Fibroblast of lung (primary cell): ENCODE measurements at regions not wholly inside any gene's neighbourhood (a gene's known extent, or its start where the extent isn't known, plus 50 kb on each side); places are given as distances from the start of the nearest gene placed in this dataset.
"Not testable (repeated sequence)": the region's sequence is repeated elsewhere in the genome, so short reads cannot be mapped to it uniquely, and the experiment has no call there.

Source experiments
- DNase-seq, 2 donors: peaks; one replicate each; pipeline versions ENCODE4 v3.0.0 to v3.0.0-alpha.2; 2010; ENCODE audit warnings: low read depth in 2 of 2
- H2AFZ ChIP-seq: 2 replicates; pipeline ENCODE4 v1.5.1; 2012; ENCODE audit warnings: low read length, control low read depth, inconsistent platforms
- H3K27ac ChIP-seq: 2 replicates; pipeline ENCODE4 v1.5.1; 2011; ENCODE audit warnings: low read length, control low read depth; ENCODE audit not compliant: insufficient read depth
- H3K27me3 ChIP-seq: 2 replicates; pipeline ENCODE4 v1.5.1; 2011; ENCODE audit warnings: mild to moderate bottlenecking, low read length; ENCODE audit not compliant: control insufficient read depth, insufficient read depth
- H3K36me3 ChIP-seq: 2 replicates; pipeline ENCODE4 v1.5.1; 2011; ENCODE audit warnings: low read length; ENCODE audit not compliant: control insufficient read depth, insufficient read depth
- H3K4me1 ChIP-seq: 2 replicates; pipeline ENCODE4 v1.5.1; 2011; ENCODE audit warnings: low read length; ENCODE audit not compliant: control insufficient read depth, insufficient read depth; ENCODE audit errors: extremely low read depth
- H3K4me2 ChIP-seq: 2 replicates; pipeline ENCODE4 v1.5.1; 2011; ENCODE audit warnings: low read length, control low read depth; ENCODE audit not compliant: insufficient read depth; ENCODE audit errors: extremely low read depth
- H3K4me3 ChIP-seq, 4 experiments: fragments of 200-600 bp in 1 of 4; sonication (generic) in 1 of 4; replicated peaks in 1 of 4; 2 replicates each; pipeline ENCODE4 v1.5.1; 2011 to 2016; ENCODE audit warnings: low read length in 4 of 4, low read depth in 3 of 4, mild to moderate bottlenecking in 3 of 4, control low read depth in 2 of 4, inconsistent platforms in 1 of 4, mixed read lengths in 1 of 4; ENCODE audit not compliant: insufficient read depth in 1 of 4; ENCODE audit errors: control extremely low read depth in 1 of 4
- H3K79me2 ChIP-seq: 2 replicates; pipeline ENCODE4 v1.5.1; 2012; ENCODE audit warnings: mild to moderate bottlenecking, low read length, inconsistent platforms; ENCODE audit not compliant: control insufficient read depth, insufficient read depth
- H3K9ac ChIP-seq: 2 replicates; pipeline ENCODE4 v1.5.1; 2011; ENCODE audit warnings: mild to moderate bottlenecking, low read length, control low read depth; ENCODE audit not compliant: insufficient read depth
- H3K9me3 ChIP-seq: 2 replicates; pipeline ENCODE4 v1.5.1; 2012; ENCODE audit warnings: low read depth, low read length; ENCODE audit not compliant: control insufficient read depth, insufficient read depth
- H4K20me1 ChIP-seq: 2 replicates; pipeline ENCODE4 v1.5.1; 2011; ENCODE audit warnings: low read length; ENCODE audit not compliant: control insufficient read depth, insufficient read depth; ENCODE audit errors: extremely low read depth
- EZH2 ChIP-seq: IDR thresholded peaks from 2 replicates; pipeline ENCODE4 v1.5.1; 2012; ENCODE audit warnings: low read length, control low read depth, mild to moderate bottlenecking; ENCODE audit errors: missing control alignments
- TF ChIP-seq, protein P1 (sequence below), 2 donors: IDR thresholded peaks in 1 of 2; conservative IDR thresholded peaks in 1 of 2; 1 replicate in 1 of 2; 2 replicates in 1 of 2; pipeline ENCODE4 v1.5.1; 2011 to 2012; ENCODE audit warnings: low read length in 2 of 2, control low read depth in 1 of 2, inconsistent platforms in 1 of 2, low read depth in 1 of 2, mild to moderate bottlenecking in 1 of 2

DNA sequence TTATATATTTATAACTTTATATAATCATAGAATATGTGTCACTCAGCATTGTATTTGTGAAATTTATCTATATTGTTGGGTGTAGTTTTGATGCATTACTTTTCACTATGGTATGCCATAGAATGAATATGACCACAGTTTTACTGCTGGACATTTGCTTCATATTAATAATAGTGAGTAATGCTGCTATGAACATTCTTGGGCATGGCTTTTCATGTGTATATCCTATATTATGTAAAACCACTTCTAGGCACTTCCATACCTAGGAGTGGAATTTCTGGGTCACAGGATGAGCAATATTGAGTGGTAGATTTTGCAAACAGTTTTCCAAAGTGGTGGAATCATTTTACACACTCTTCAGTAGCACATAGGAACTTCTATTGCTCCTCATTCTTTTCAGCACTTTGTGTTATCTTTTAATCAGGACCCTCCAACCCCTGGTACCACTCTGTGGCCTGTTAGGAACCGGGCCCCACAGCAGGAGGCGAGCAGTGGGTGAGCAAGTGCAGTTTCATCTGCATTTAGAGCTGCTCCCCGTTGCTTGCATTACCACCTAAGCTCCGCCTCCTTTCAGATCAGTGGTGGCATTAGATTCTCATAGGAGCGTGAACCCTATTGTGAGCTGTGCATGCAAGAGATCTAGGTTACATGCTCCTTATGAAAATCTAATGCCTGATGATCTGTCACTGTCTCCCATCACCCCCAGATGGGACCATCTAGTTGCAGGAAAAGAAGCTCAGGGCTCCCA, 56.0 kb upstream of the CNIH3 start:
- Histone ChIP-seq H3K79me2 (no peaks in the 10 kb centered on the region), H3K4me2 (no peak overlapping the region), H3K4me3 (no peak overlapping the region), H3K4me1 (peaks cover 4% of the 10 kb centered on the region), H3K9me3 (no peaks in the 10 kb centered on the region), H4K20me1 (no peaks in the 10 kb centered on the region), H3K36me3 (no peaks in the 10 kb centered on the region), H3K9ac (no peak overlapping the region), H3K27ac (no peak overlapping the region), H2AFZ (no peak overlapping the region), H3K27me3 (no peaks in the 10 kb centered on the region)
- DNase-seq, result peak in 1 of 2 donors; percentile 43
- TF ChIP-seq, protein P1, sequence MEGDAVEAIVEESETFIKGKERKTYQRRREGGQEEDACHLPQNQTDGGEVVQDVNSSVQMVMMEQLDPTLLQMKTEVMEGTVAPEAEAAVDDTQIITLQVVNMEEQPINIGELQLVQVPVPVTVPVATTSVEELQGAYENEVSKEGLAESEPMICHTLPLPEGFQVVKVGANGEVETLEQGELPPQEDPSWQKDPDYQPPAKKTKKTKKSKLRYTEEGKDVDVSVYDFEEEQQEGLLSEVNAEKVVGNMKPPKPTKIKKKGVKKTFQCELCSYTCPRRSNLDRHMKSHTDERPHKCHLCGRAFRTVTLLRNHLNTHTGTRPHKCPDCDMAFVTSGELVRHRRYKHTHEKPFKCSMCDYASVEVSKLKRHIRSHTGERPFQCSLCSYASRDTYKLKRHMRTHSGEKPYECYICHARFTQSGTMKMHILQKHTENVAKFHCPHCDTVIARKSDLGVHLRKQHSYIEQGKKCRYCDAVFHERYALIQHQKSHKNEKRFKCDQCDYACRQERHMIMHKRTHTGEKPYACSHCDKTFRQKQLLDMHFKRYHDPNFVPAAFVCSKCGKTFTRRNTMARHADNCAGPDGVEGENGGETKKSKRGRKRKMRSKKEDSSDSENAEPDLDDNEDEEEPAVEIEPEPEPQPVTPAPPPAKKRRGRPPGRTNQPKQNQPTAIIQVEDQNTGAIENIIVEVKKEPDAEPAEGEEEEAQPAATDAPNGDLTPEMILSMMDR (conservative IDR thresholded peaks at IDR 0.05 in 1 of 2, IDR thresholded peaks at IDR 0.05 in 1 of 2; ENCODE audit: low read depth in 1 of 2, low read length in 2 of 2), result no peak
- no peak for TF ChIP-seq EZH2

GRCh38 chr1:224562881-224563280, 53.2 kb upstream of the CNIH3 start:
- H3K27me3 ChIP-seq, H3K4me3 ChIP-seq, H3K27ac ChIP-seq, H2AFZ ChIP-seq, H3K4me2 ChIP-seq, H3K4me1 ChIP-seq, H3K36me3 ChIP-seq, H3K9ac ChIP-seq, H4K20me1 ChIP-seq, H3K9me3 ChIP-seq, H3K79me2 ChIP-seq: not testable (repeated sequence)
- DNase-seq, result peak in 1 of 2 donors; percentile 38

DNA sequence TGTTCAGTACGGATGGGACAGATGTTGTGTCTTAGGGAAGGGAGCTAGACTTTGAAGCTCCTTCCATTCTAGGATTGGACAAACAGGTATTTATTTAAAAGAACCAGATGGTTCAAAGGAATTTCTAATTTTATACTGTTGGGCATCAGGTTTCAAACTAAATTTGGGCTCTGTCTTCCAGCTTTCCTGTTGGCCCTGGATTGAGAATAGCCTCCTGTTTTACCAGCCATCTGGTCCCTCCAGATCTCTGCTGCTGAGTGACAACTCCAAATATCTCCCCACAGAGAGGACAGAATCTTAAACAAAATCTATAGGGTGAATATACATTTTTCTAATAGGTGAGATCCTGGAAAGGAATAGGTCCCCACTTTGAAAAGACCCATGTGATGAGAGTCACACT, 52.5 kb upstream of the CNIH3 start:
- TF ChIP-seq, protein P1 (conservative IDR thresholded peaks at IDR 0.05 in 1 of 2, IDR thresholded peaks at IDR 0.05 in 1 of 2; ENCODE audit: low read depth in 1 of 2, low read length in 2 of 2), result no peak
- no peak for TF ChIP-seq EZH2
- no peak overlapping the region for H3K4me2 ChIP-seq
- peaks cover 8% of the 10 kb centered on the region for H3K4me1 ChIP-seq
- H3K9me3 ChIP-seq, result no peaks in the 10 kb centered on the region
- no peak for DNase-seq
- no peaks in the 10 kb centered on the region for H3K27me3 ChIP-seq
- no peak overlapping the region for H3K4me3 ChIP-seq
- no peaks in the 10 kb centered on the region for H3K36me3 ChIP-seq
- H3K9ac ChIP-seq, result no peak overlapping the region
- H2AFZ ChIP-seq, result no peak overlapping the region
- H3K79me2 ChIP-seq, result no peaks in the 10 kb centered on the region
- H4K20me1 ChIP-seq, result no peaks in the 10 kb centered on the region
- no peak overlapping the region for H3K27ac ChIP-seq
